GM19324 (cell line): ENCODE measurements at regions not wholly inside any gene's neighbourhood (a gene's known extent, or its start where the extent isn't known, plus 50 kb on each side); places are given as distances from the start of the nearest gene placed in this dataset.
"Not testable (repeated sequence)": the region's sequence is repeated elsewhere in the genome, so short reads cannot be mapped to it uniquely, and the experiment has no call there.

Experiments
- ATAC-seq: cut with Tn5 transposase; IDR thresholded peaks from one replicate; pipeline ENCODE4 v1.9.1; 2021; ENCODE audit warnings: mild to moderate bottlenecking, moderate library complexity; ENCODE audit not compliant: unreplicated experiment, low FRiP score

GRCh38 chr10:86579883-86580520 is 58.4 kb upstream of the WAPL start:
- no peak for ATAC-seq

GRCh38 chr10:86580521-86580891 is 58.9 kb upstream of the WAPL start:
- no peak for ATAC-seq

GRCh38 chr10:86583983-86584382 is 62.4 kb upstream of the WAPL start:
- ATAC-seq, result no peak

- peak; percentile 82 for ATAC-seq
Measured at GRCh38 chr10:86585037-86585929, 63.7 kb upstream of the WAPL start.

- no peak for ATAC-seq
Measured at GRCh38 chr10:86586516-86586915, 64.9 kb upstream of the WAPL start.

- not testable (repeated sequence) for ATAC-seq
Measured at GRCh38 chr10:86588781-86589180, 65.6 kb upstream of the OPN4 start.

- no peak for ATAC-seq
Measured at GRCh38 chr10:86591436-86591835, 62.9 kb upstream of the OPN4 start.

GRCh38 chr10:86592413-86592812 is 61.9 kb upstream of the OPN4 start:
- no peak for ATAC-seq

GRCh38 chr10:86594535-86594934 is 59.8 kb upstream of the OPN4 start:
- no peak for ATAC-seq

- no peak for ATAC-seq
Measured at GRCh38 chr10:86595496-86595895, 58.9 kb upstream of the OPN4 start.

- ATAC-seq, result no peak
Measured at GRCh38 chr10:86596266-86596665, 58.1 kb upstream of the OPN4 start.

GRCh38 chr10:86597306-86597705 is 57.0 kb upstream of the OPN4 start:
- no peak for ATAC-seq

GRCh38 chr10:86598151-86598550 is 56.2 kb upstream of the OPN4 start:
- ATAC-seq, result no peak

- no peak for ATAC-seq
Measured at GRCh38 chr10:86599041-86599440, 55.3 kb upstream of the OPN4 start.

- no peak for ATAC-seq
Measured at GRCh38 chr10:86599729-86600128, 54.6 kb upstream of the OPN4 start.

GRCh38 chr10:86600296-86600695 is 54.1 kb upstream of the OPN4 start:
- ATAC-seq, result no peak

GRCh38 chr10:86601956-86602602 is 52.3 kb upstream of the OPN4 start:
- no peak for ATAC-seq

- ATAC-seq, result no peak
Measured at GRCh38 chr10:86603256-86603655, 51.1 kb upstream of the OPN4 start.
